Activated CD8-positive, alpha-beta T cell treated with anti-CD3 and anti-CD28 coated beads for 36 hours (primary cell): ENCODE measurements at regions not wholly inside any gene's neighbourhood (a gene's known extent, or its start where the extent isn't known, plus 50 kb on each side); places are given as distances from the start of the nearest gene placed in this dataset.

Source experiments
- ATAC-seq: fragments of 200-7000 bp; cut with Tn5 transposase; one replicate; pipeline ENCODE4 v1.10.0; 2021; ENCODE audit warnings: mild to moderate bottlenecking, moderate library complexity
- CTCF ChIA-PET: fragments of 350-600 bp; sonication (Branson Sonifier 250); formaldehyde crosslinking; loops from one replicate; lab custom pipeline; 2021; ENCODE audit warnings: antibody characterized with exemption; lab: Charles Lee
- POLR2A ChIA-PET: fragments of 350-600 bp; sonication (Branson Sonifier 250); formaldehyde crosslinking; loops from one replicate; lab custom pipeline; 2021; ENCODE audit warnings: antibody characterized with exemption; lab: Charles Lee
- DNase-seq: peaks from one replicate; pipeline ENCODE4 v3.0.0-alpha.2; 2020
- H3K27ac Mint-ChIP-seq: one replicate; pipeline ENCODE4 v1.8.0; 2021; ENCODE audit warnings: mild to moderate bottlenecking, mixed read lengths
- H3K27me3 Mint-ChIP-seq: one replicate; pipeline ENCODE4 v1.8.0; 2021; ENCODE audit warnings: mixed read lengths
- H3K36me3 Mint-ChIP-seq: one replicate; pipeline ENCODE4 v1.8.0; 2021; ENCODE audit warnings: low read depth, mixed read lengths
- H3K4me1 Mint-ChIP-seq: one replicate; pipeline ENCODE4 v1.8.0; 2021; ENCODE audit warnings: low read depth, mixed read lengths
- H3K4me3 Mint-ChIP-seq: one replicate; pipeline ENCODE4 v1.8.0; 2021; ENCODE audit warnings: mild to moderate bottlenecking, moderate library complexity, mixed read lengths
- H3K9me3 Mint-ChIP-seq: one replicate; pipeline ENCODE4 v1.8.0; 2021; ENCODE audit warnings: mixed read lengths
- intact Hi-C: fragments of 100-400 bp; cut with micrococcal nuclease; formaldehyde crosslinking; loops from one replicate; pipeline ENCODE4 v1.10.0; 2022
- TF ChIP-seq, protein P1 (sequence below): fragments of 200-600 bp; IDR thresholded peaks from one replicate; pipeline ENCODE4 v1.8.0; 2022; ENCODE audit warnings: antibody characterized with exemption, mild to moderate bottlenecking

DNA sequence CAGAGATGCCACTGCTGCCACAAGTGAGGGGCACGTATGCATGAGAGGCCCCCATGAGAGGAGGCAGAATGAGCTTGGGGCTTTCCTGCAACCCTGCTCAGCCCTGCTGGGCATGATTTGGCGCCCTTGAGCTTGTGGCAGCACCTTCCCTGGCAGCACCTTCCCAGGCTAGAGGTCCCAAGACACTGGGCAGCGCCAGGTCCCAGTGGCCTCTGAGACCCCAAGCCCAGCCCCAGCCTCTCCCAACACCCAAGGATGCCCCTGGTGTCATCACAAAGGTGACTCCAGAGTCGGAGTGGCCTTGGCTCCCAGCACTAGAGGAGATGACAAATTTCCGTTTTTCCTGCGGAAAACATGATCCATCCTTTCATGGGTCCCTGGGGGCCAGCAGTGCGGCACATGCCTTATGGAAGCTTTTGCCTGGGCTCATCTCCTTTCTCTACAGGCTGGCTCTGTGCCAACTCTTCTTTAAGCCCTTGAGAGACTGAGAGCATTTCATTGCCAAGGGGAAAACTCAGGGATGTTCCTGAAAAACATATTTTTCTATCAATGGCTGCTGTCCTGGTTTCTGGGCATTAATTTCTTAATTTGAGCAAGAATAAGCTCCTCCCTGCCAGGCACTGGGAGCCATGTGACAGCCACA, 77.1 kb upstream of the ADAMTS2 start:
- H3K4me3 Mint-ChIP-seq = no peak overlapping the region
- DNase-seq (no peak), ATAC-seq (no peak)
- no peaks in the 10 kb centered on the region for H3K36me3 Mint-ChIP-seq
- TF ChIP-seq, protein P1, sequence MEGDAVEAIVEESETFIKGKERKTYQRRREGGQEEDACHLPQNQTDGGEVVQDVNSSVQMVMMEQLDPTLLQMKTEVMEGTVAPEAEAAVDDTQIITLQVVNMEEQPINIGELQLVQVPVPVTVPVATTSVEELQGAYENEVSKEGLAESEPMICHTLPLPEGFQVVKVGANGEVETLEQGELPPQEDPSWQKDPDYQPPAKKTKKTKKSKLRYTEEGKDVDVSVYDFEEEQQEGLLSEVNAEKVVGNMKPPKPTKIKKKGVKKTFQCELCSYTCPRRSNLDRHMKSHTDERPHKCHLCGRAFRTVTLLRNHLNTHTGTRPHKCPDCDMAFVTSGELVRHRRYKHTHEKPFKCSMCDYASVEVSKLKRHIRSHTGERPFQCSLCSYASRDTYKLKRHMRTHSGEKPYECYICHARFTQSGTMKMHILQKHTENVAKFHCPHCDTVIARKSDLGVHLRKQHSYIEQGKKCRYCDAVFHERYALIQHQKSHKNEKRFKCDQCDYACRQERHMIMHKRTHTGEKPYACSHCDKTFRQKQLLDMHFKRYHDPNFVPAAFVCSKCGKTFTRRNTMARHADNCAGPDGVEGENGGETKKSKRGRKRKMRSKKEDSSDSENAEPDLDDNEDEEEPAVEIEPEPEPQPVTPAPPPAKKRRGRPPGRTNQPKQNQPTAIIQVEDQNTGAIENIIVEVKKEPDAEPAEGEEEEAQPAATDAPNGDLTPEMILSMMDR = no peak
- H3K27me3 Mint-ChIP-seq = no peaks in the 10 kb centered on the region
- H3K27ac Mint-ChIP-seq = no peak overlapping the region
- intact Hi-C loops = no loop called here
- ChIA-PET CTCF (no interaction called here), POLR2A (no interaction called here)
- no peaks in the 10 kb centered on the region for H3K4me1 Mint-ChIP-seq
- H3K9me3 Mint-ChIP-seq = no peaks in the 10 kb centered on the region

DNA sequence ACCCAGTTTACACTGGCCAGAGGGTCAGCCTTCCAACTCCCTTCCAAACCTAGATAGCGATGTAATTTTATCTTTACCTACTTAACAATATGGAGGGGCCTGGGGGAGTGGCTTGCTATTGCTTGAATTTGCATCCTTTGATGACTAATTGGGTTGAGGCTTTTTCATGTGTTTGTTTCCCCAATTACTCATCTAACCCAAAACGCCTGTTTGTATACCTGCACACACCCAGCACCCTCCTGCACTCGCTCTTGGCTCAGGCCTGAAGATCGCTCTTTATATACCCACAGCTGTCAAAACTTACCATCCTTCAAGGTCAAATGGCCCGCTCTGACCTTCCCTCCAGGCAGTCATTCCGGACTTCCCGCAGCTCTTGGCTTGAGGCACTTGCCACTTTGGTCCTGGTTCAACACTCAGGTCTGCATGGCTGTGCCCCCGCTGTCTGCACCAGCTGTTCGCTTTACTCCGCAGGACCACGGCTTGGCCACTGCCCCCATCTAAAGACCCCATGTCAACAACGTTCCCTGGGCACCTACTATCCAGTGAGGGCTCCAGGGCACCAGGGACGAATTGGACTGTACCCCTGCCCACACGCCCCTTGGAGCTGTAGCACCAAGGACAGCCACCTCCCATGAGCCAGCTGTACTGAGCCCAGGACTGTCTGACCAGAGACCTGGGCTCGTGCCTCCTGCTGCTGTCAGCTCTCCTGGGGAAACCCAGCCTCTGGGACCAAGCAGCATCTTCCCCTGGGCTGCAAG, 76.1 kb upstream of the ADAMTS2 start:
- CTCF ChIA-PET = interaction anchor here (0.6 kb wide), 1 partner anchor 126 kb away, joined by 3 read pairs; no protein-coding TSS in a partner anchor
- no peaks in the 10 kb centered on the region for H3K9me3 Mint-ChIP-seq
- no peak overlapping the region for H3K27ac Mint-ChIP-seq
- no peaks in the 10 kb centered on the region for H3K4me1 Mint-ChIP-seq
- TF ChIP-seq, protein P1 = no peak
- no peaks in the 10 kb centered on the region for H3K36me3 Mint-ChIP-seq
- no peak overlapping the region for H3K4me3 Mint-ChIP-seq
- DNase-seq = peak; percentile 7
- intact Hi-C loops = no loop called here
- POLR2A ChIA-PET = interaction anchor here (1.1 kb wide), 1 partner anchor 16 kb away, joined by 3 read pairs; no protein-coding TSS in a partner anchor
- ATAC-seq = no peak
- H3K27me3 Mint-ChIP-seq = no peaks in the 10 kb centered on the region

DNA sequence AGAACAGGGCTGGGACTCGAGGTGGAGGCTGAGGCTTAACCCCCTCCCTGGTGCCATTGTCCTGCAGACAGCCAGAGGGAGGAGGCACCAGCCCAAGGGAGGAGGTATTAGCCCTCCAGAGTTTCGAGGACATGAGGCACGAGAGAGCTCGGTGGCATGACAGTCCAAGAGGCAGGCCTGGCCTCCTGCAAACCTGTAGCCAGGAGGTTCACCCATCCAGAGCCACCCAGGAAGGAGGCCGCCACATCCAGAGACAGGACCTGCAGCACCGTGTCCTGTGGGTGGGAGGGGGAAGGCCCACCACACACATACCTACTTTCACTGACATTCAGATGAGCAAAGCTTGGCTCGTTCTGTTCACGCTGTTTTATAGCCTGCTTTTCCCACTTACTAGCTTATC, 75.2 kb upstream of the ADAMTS2 start:
- POLR2A ChIA-PET = interaction anchor here (1.1 kb wide), 1 partner anchor 15 kb away, joined by 3 read pairs; no protein-coding TSS in a partner anchor
- Mint-ChIP-seq H3K9me3 (no peaks in the 10 kb centered on the region), H3K27ac (no peak overlapping the region), H3K27me3 (peaks cover 4% of the 10 kb centered on the region), H3K4me1 (no peaks in the 10 kb centered on the region), H3K4me3 (no peak overlapping the region), H3K36me3 (no peaks in the 10 kb centered on the region)
- intact Hi-C loops = no loop called here
- ATAC-seq (no peak), DNase-seq (no peak)
- CTCF ChIA-PET = no interaction called here
- TF ChIP-seq, protein P1 = no peak

DNA sequence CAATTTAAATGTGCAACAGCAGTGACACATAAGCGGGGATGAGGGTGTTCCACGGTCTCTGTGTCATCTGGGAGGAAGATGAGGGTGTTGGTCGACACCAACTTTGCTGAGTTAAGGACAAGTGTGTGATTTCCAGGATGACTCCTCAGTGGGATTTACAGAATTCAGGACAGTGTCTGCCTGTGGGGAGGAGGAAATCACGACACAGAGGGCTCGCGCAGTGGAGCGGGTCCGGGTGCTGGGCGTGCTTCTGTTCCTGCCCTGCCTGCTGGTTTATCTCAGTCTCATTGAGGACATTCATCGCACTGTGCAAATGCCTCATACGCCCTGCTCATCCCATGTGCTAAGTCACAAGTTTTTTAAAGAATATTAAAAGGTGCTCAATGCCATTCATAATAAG, 73.7 kb upstream of the ADAMTS2 start:
- DNase-seq (no peak), ATAC-seq (no peak)
- CTCF ChIA-PET = no interaction called here
- no peak overlapping the region for H3K4me3 Mint-ChIP-seq
- intact Hi-C loops = no loop called here
- no peaks in the 10 kb centered on the region for H3K9me3 Mint-ChIP-seq
- H3K4me1 Mint-ChIP-seq = no peaks in the 10 kb centered on the region
- POLR2A ChIA-PET = no interaction called here
- no peak overlapping the region for H3K27ac Mint-ChIP-seq
- H3K36me3 Mint-ChIP-seq = no peaks in the 10 kb centered on the region
- peaks cover 4% of the 10 kb centered on the region for H3K27me3 Mint-ChIP-seq
- TF ChIP-seq, protein P1 = no peak

- no peak for ATAC-seq
- CTCF ChIA-PET = no interaction called here
- H3K27ac Mint-ChIP-seq = no peak overlapping the region
- DNase-seq = no peak
- H3K27me3 Mint-ChIP-seq = peaks cover 4% of the 10 kb centered on the region
- H3K9me3 Mint-ChIP-seq = no peaks in the 10 kb centered on the region
- no peak overlapping the region for H3K4me3 Mint-ChIP-seq
- no peaks in the 10 kb centered on the region for H3K36me3 Mint-ChIP-seq
- H3K4me1 Mint-ChIP-seq = no peaks in the 10 kb centered on the region
- POLR2A ChIA-PET = no interaction called here
- TF ChIP-seq, protein P1 = no peak
- intact Hi-C loops = no loop called here
Measured at GRCh38 chr5:179417696-179418095, 72.4 kb upstream of the ADAMTS2 start.
